HG03175 (cell line): ENCODE measurements at regions not wholly inside any gene's neighbourhood (a gene's known extent, or its start where the extent isn't known, plus 50 kb on each side); places are given as distances from the start of the nearest gene placed in this dataset.

Experiments
- ATAC-seq: cut with Tn5 transposase; IDR thresholded peaks from one replicate; pipeline ENCODE4 v1.9.1; 2021; ENCODE audit warnings: mild to moderate bottlenecking, moderate library complexity; ENCODE audit not compliant: unreplicated experiment

GRCh38 chr12:125222876-125223275, 157.6 kb downstream of the AACS start:
- ATAC-seq, result no peak

GRCh38 chr12:125225641-125226040, 160.4 kb downstream of the AACS start:
- no peak for ATAC-seq

- no peak for ATAC-seq
These were observed 163.5 kb downstream of the AACS start for GRCh38 chr12:125228519-125229260.

- ATAC-seq, result no peak
These were observed 164.8 kb downstream of the AACS start for GRCh38 chr12:125229878-125230530.

GRCh38 chr12:125233319-125233718, 168.1 kb downstream of the AACS start:
- no peak for ATAC-seq

GRCh38 chr12:125239563-125239962, 174.3 kb downstream of the AACS start:
- no peak for ATAC-seq

DNA sequence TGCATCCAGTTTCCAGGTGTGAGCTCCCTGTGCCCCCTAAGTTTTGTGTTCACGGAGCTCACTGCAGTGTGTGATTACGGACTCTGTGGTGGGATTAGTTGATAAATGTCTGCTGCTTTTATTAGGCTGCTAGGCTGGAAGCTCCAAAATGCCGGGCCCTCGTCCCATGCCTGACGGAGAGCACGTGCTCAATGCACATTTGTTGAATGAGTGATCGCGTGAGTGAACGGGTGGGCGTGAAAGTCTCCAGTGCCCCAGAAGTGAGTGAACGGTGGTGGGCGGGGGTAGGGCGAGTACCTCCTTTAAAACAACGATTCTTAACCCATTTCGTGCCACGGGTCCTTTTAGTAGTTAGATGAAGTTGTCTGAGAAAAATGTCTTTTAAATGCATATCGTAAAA, 175.5 kb downstream of the AACS start:
- no peak for ATAC-seq

DNA sequence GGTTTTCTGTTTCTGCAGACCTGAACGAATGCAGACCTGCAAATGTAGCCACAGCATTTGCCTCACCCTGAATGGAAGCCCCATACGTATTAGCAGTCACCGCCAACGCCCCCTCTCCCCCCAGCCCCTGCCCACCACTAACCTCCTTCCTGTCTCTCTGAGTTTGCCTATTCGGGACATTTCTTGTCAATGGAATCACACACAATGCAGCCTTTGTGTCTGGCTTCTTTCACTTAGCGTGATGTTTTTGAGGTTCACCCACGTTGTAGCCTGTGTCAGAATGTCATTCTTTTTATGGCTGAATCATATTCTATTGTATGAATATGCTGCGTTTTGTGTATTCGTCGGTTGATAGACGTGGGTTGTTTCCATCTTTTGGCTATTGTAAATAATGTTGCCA, 178.6 kb downstream of the AACS start:
- no peak for ATAC-seq

DNA sequence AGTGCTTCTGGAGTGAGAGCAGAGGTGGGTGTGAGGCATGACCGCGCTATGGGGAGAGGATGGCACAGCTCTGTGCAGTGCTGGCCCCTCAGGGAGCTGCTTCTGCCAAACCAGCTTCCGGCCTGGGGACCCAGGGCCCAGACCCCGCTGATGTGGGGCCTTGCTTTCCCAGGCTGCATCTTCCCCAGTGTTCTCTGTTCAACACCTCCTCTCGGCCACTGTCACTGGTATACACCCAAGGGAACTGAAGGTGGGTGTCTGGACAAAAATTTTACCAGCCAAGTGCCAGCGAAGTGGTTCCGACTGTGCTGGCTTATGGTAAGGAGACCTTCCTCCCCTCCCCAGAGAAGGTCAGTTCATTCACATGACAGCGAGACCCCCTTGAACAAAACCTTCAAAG, 179.1 kb downstream of the AACS start:
- ATAC-seq, result no peak

- no peak for ATAC-seq
These were observed 180.6 kb downstream of the AACS start for GRCh38 chr12:125245581-125246557.

- no peak for ATAC-seq
These were observed 182.2 kb downstream of the AACS start for GRCh38 chr12:125247477-125247876.

DNA sequence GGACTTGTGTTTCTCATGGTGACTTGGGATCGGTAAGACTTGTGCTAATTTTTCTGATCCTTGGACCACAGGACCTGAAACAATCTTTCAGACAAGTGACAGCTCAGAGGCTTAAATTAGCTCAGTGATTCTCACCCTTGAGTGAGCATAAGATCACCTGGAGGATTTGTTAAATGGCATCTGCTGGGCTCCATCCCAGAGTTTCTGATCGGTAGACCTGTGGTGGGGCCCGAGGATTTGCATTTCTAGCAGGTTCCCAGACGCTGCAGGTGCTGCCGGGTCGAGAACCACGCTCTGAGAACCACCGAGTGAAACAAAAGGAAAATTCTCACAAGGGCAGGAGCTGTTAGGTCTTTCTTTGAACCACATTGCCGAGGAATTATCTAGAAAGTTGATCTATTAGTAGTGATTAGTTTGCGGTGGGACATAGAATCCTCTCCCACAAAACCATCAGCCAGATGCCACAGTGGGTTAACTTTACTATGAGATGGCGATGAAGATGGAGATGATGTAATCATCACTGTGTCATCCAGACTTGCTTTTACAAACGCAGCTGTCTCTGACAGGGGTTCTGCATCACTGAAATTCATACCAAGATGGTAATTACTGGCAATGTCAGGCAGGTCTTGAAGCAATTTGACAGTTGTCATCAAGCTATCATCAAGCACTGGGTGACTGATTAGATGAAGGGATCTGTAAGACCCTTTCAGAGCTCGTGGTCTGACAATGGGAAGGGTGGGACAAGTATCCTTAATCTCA, 184.0 kb downstream of the AACS start:
- no peak for ATAC-seq

DNA sequence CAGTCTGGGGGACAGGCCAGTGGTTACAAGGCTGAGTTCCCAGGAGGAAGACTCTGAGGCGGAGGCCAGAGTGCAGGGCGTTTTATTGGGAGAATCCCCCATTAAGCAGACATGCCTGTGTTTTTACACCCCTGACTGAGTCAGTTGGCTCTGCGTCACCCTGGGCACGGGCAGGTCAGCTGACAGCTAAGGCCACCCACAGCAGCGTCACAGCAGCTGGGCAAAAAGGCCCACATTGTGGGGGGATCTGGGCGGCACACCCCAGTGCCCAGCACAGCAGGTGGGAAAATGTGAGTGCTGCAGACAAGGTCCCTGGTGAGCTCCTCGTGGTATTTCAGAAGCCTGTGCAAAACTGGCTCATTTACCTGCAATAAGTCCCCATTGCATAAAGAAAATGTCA, 184.7 kb downstream of the AACS start:
- no peak for ATAC-seq

DNA sequence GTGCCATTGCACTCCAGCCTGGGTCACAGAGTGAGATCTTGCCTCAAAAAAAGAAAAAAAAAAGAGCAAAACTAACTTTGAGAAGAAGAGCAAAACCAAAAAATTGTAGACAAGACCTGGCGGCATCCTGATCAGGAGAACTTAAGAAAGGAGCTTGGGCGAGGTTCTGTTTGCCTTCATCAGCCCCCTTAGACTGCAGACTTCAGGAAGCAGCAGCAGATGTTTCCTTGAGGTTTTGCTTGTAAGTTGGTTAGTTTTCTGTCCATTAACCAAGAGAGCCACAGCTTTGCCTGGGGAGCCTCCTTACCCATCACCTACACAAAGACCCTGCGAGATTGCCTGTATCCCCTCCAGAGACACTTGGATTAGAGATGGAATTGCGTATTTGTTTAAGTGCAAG, 189.0 kb downstream of the AACS start:
- no peak for ATAC-seq

DNA sequence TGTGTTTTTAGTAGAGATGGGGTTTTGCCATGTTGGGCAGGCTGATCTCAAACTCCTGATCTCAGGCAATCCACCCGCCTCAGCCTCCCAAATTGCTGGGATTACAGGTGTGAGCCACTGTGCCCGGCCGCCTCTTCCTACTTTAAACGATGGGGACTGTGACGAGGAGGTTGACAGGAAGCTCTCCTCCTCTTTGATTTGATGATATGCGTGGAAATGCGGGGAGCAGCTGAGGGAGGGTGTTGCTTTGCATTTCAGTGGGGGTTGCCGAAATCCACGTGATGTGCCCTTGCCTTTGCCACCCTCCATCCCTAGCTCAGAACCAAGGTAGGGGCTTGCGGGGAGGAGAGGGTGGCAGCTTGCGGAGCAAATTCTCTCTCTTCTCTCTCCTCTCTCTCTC, 189.6 kb downstream of the AACS start:
- no peak for ATAC-seq

DNA sequence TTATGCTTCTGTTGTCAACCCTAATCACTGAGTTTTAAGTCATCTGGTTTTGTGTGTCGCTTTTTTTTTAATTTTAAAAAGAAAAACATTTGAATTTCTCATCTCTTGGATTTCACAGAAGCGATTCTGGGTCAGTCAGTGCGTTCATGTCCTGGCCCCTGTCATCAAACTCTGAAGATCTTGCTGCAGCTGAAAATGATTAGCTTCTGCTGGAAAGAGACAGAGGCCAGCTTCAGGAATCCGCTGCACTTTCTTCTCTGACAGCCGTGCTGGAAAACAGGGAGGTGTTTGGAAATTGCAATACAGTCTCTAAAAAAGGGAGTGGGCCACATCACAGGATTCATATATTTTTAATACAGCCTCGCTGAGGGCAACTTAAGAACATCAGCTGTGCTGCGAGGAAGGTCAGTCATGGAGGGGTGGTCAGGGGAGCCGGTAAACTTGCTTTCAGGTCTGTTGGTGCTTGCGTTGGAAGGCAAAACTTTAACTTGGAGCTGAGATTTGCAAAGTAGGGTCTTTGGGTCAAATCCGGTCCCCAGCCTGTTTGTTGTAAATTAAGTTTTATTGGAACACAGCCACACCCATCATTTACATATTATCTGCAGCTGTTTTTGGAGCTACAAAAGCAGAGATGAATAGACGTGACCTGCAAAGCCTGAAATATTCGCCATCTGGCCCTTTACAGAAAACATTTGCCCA, 190.8 kb downstream of the AACS start:
- no peak for ATAC-seq

GRCh38 chr12:125256634-125256936, 191.3 kb downstream of the AACS start:
- ATAC-seq, result no peak

- ATAC-seq, result no peak
These were observed 194.1 kb downstream of the AACS start for GRCh38 chr12:125259178-125259867.

DNA sequence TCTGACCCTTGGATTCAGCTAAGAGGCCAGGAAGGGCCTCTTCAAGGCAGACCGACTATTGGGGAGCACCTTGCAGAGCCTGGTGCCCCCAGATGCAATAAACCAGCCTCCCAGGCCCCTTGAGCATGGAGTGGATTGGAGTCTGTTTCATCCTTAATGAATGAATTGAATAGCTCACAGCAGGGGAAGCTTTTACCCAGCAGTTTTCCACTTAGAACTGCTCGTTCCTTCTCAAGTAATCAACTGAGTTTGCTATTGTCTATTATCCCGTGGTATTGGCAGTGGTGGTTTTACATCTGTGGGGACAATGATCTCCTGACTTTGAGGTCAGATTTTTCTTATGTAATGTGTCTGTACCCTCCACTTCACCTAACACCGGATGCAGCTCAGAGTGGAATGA, 197.6 kb downstream of the AACS start:
- no peak for ATAC-seq

DNA sequence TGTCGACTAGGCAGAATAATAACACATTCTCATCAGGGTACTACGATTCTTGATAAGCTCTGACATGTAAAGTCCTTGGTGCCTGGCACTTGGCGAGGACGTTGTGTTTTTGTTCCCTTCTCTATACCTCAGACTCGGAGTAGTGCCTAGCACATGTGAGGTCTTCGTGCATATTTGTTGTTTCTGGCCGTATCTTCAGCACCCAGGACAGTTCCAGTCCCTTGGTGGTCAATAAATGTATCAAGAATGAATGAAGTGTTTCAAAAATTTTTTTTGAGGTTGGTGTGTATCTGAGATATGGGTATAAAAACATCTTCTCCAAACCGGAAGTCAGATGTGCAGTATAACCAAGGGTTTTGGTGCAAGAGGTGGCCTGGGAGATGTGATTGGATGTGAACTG, 198.2 kb downstream of the AACS start:
- ATAC-seq, result no peak
